ENCODE measurements at regions not wholly inside any gene's neighbourhood (a gene's known extent, or its start where the extent isn't known, plus 50 kb on each side); places are given as distances from the start of the nearest gene placed in this dataset.

- Histone ChIP-seq H3K36me3 (no peaks in the 10 kb centered on the region), H3K27me3 (no peaks in the 10 kb centered on the region), H3K4me3 (no peak overlapping the region), H3K4me1 (no peaks in the 10 kb centered on the region), H3K27ac (no peak overlapping the region), H3K9me3 (no peaks in the 10 kb centered on the region)
- ATAC-seq (ENCODE audit: low FRiP score in 2 of 2): peak in 1 of 2 donors; percentile 76
- WGBS, 2 donors: 83 to 86% methylated on average over 10 of the region's 11 CpGs
- TF ChIP-seq EP300 (IDR thresholded peaks at IDR 0.05): no peak
- no peak for TF ChIP-seq POLR2A (IDR thresholded peaks at IDR 0.05)
- TF ChIP-seq POLR2AphosphoS5 (IDR thresholded peaks at IDR 0.05): no peak
- TF ChIP-seq CTCF (IDR thresholded peaks at IDR 0.05): no peak
- no peak for DNase-seq
Measured at GRCh38 chr14:26332966-26333365, 264.9 kb downstream of the NOVA1 start.

- ATAC-seq (ENCODE audit: low FRiP score in 2 of 2): no peak
- no peak for DNase-seq
- TF ChIP-seq CTCF (IDR thresholded peaks at IDR 0.05): no peak
- TF ChIP-seq POLR2A (IDR thresholded peaks at IDR 0.05): no peak
- no peak for TF ChIP-seq EP300 (IDR thresholded peaks at IDR 0.05)
- no peak for TF ChIP-seq POLR2AphosphoS5 (IDR thresholded peaks at IDR 0.05)
- Histone ChIP-seq H3K27me3 (no peaks in the 10 kb centered on the region), H3K27ac (no peak overlapping the region), H3K36me3 (no peaks in the 10 kb centered on the region), H3K9me3 (no peaks in the 10 kb centered on the region), H3K4me1 (no peaks in the 10 kb centered on the region), H3K4me3 (no peak overlapping the region)
- WGBS, 2 donors: 17 to 31% methylated on average over 1 of the region's 1 CpG
Measured at GRCh38 chr14:26330982-26331381, 266.9 kb downstream of the NOVA1 start.

- no peak for DNase-seq
- H3K27ac ChIP-seq: no peak overlapping the region
- no peaks in the 10 kb centered on the region for H3K36me3 ChIP-seq
- no peak for ATAC-seq (ENCODE audit: low FRiP score in 2 of 2)
- TF ChIP-seq POLR2AphosphoS5 (IDR thresholded peaks at IDR 0.05): no peak
- no peak for TF ChIP-seq CTCF (IDR thresholded peaks at IDR 0.05)
- no peak for TF ChIP-seq EP300 (IDR thresholded peaks at IDR 0.05)
- TF ChIP-seq POLR2A (IDR thresholded peaks at IDR 0.05): no peak
- H3K4me1 ChIP-seq: no peaks in the 10 kb centered on the region
- no peaks in the 10 kb centered on the region for H3K27me3 ChIP-seq
- no peak overlapping the region for H3K4me3 ChIP-seq
- H3K9me3 ChIP-seq: no peaks in the 10 kb centered on the region
Measured at GRCh38 chr14:26328791-26329190, 269.0 kb downstream of the NOVA1 start.

- no peaks in the 10 kb centered on the region for H3K4me1 ChIP-seq
- no peak overlapping the region for H3K4me3 ChIP-seq
- TF ChIP-seq EP300 (IDR thresholded peaks at IDR 0.05): no peak
- TF ChIP-seq POLR2A (IDR thresholded peaks at IDR 0.05): no peak
- no peak for TF ChIP-seq CTCF (IDR thresholded peaks at IDR 0.05)
- no peak for TF ChIP-seq POLR2AphosphoS5 (IDR thresholded peaks at IDR 0.05)
- 52 to 53% methylated on average over 5 of the region's 5 CpGs for WGBS, 2 donors
- H3K27ac ChIP-seq: no peak overlapping the region
- ATAC-seq (ENCODE audit: low FRiP score in 2 of 2) (no peak), DNase-seq (no peak)
- H3K36me3 ChIP-seq: no peaks in the 10 kb centered on the region
- H3K9me3 ChIP-seq: no peaks in the 10 kb centered on the region
- H3K27me3 ChIP-seq: no peaks in the 10 kb centered on the region
Measured at GRCh38 chr14:26323869-26324268, 274.0 kb downstream of the NOVA1 start.

GRCh38 chr14:26320886-26321285 lies 276.9 kb downstream of the NOVA1 start:
- TF ChIP-seq POLR2AphosphoS5 (IDR thresholded peaks at IDR 0.05): no peak
- no peak for TF ChIP-seq POLR2A (IDR thresholded peaks at IDR 0.05)
- TF ChIP-seq EP300 (IDR thresholded peaks at IDR 0.05): no peak
- no peak for TF ChIP-seq CTCF (IDR thresholded peaks at IDR 0.05)
- Histone ChIP-seq H3K4me3 (no peak overlapping the region), H3K27ac (no peak overlapping the region), H3K4me1 (no peaks in the 10 kb centered on the region), H3K36me3 (no peaks in the 10 kb centered on the region), H3K27me3 (no peaks in the 10 kb centered on the region), H3K9me3 (no peaks in the 10 kb centered on the region)
- 91 to 95% methylated on average over 2 of the region's 2 CpGs for WGBS, 2 donors
- no peak for ATAC-seq (ENCODE audit: low FRiP score in 2 of 2)
- no peak for DNase-seq
